SK-N-SH (cell line): ENCODE measurements at regions not wholly inside any gene's neighbourhood (a gene's known extent, or its start where the extent isn't known, plus 50 kb on each side); places are given as distances from the start of the nearest gene placed in this dataset.

Source experiments
- CTCF ChIA-PET: fragments of 300-600, 350-600 bp; formaldehyde crosslinking; extraction: SDS; loops from one replicate; lab custom pipeline; 2021; lab: Yijun Ruan, JAX
- POLR2A ChIA-PET: fragments of 350-600 bp; sonication (Branson Sonifier 250); formaldehyde crosslinking; extraction: SDS; loops from one replicate; lab custom pipeline; 2020; ENCODE audit warnings: antibody characterized with exemption, inconsistent platforms; lab: Yijun Ruan, JAX
- DNase-seq: peaks from one replicate; pipeline ENCODE4 v3.0.0; 2012
- H2AFZ ChIP-seq: fragments of 200-600 bp; sonication (generic); 2 replicates; pipeline ENCODE4 v1.8.1; 2016; ENCODE audit warnings: antibody characterized with exemption, mild to moderate bottlenecking, low read depth
- H3F3A ChIP-seq: fragments of 200-600 bp; sonication (generic); replicated peaks from 2 replicates; pipeline ENCODE3; 2016; ENCODE audit warnings: antibody characterized with exemption, mild to moderate bottlenecking; ENCODE audit not compliant: insufficient read depth
- H3K27ac ChIP-seq, 2 experiments: fragments of 200-500 bp in 1 of 2; fragments of 200-600 bp in 1 of 2; sonication (Bioruptor generic) in 1 of 2; sonication (generic), shearing (Covaris generic) in 1 of 2; 2 replicates each; pipeline versions ENCODE4 v1.5.1 to v1.6.1; 2014 to 2016; ENCODE audit warnings: low read depth in 2 of 2, inconsistent platforms in 1 of 2, low read length in 1 of 2, mild to moderate bottlenecking in 1 of 2, mixed read lengths in 1 of 2
- H3K27me3 ChIP-seq: fragments of 200-600 bp; sonication (generic), shearing (Covaris generic); 2 replicates; pipeline ENCODE4 v1.6.1; 2016; ENCODE audit warnings: mixed run types; ENCODE audit not compliant: insufficient read depth
- H3K36me3 ChIP-seq, 2 experiments: fragments of 200-500 bp in 1 of 2; fragments of 200-600 bp in 1 of 2; sonication (Bioruptor generic) in 1 of 2; sonication (generic) in 1 of 2; replicated peaks in 1 of 2; 2 replicates each; pipeline versions ENCODE3 to v1.5.1; 2014 to 2016; ENCODE audit warnings: low read length in 1 of 2, mild to moderate bottlenecking in 1 of 2; ENCODE audit not compliant: insufficient read depth in 2 of 2, control insufficient read depth in 1 of 2
- H3K4me1 ChIP-seq, 2 experiments: fragments of 200-500 bp in 1 of 2; fragments of 200-600 bp in 1 of 2; sonication (Bioruptor generic) in 1 of 2; sonication (generic), shearing (Covaris generic) in 1 of 2; 2 replicates each; pipeline versions ENCODE4 v1.5.1 to v1.6.1; 2014 to 2016; ENCODE audit warnings: low read depth in 1 of 2, low read length in 1 of 2, mixed run types in 1 of 2; ENCODE audit not compliant: insufficient read depth in 2 of 2, control insufficient read depth in 1 of 2
- H3K4me2 ChIP-seq: fragments of 200-600 bp; sonication (generic), shearing (Covaris generic); 2 replicates; pipeline ENCODE4 v1.6.1; 2017; ENCODE audit warnings: mixed run types
- H3K4me3 ChIP-seq, 2 experiments: fragments of 200-500 bp in 1 of 2; fragments of 200-600 bp in 1 of 2; sonication (Bioruptor generic) in 1 of 2; sonication (generic), shearing (Covaris generic) in 1 of 2; 2 replicates each; pipeline versions ENCODE4 v1.5.1 to v1.8.1; 2014 to 2016; ENCODE audit warnings: low read depth in 2 of 2, inconsistent platforms in 1 of 2, low read length in 1 of 2, mild to moderate bottlenecking in 1 of 2, mixed read lengths in 1 of 2, moderate library complexity in 1 of 2
- H3K79me2 ChIP-seq: fragments of 200-600 bp; sonication (generic); 2 replicates; pipeline ENCODE4 v1.8.1; 2017; ENCODE audit warnings: mild to moderate bottlenecking; ENCODE audit not compliant: insufficient read depth
- H3K9ac ChIP-seq: fragments of 200-600 bp; sonication (generic); 2 replicates; pipeline ENCODE4 v1.6.1; 2017; ENCODE audit warnings: mixed run types
- H3K9me2 ChIP-seq: fragments of 200-600 bp; sonication (generic); 2 replicates; pipeline ENCODE4 v1.6.1; 2017; ENCODE audit warnings: mixed run types
- H3K9me3 ChIP-seq: fragments of 200-600 bp; sonication (generic); 2 replicates; pipeline ENCODE4 v1.6.1; 2017; ENCODE audit warnings: mixed run types, mild to moderate bottlenecking, moderate library complexity
- H4K20me1 ChIP-seq: fragments of 200-600 bp; sonication (generic); 2 replicates; pipeline ENCODE4 v1.6.1; 2017; ENCODE audit warnings: mild to moderate bottlenecking, mixed run types; ENCODE audit not compliant: insufficient read depth
- FOXJ3 ChIP-seq: sonication (generic); formaldehyde crosslinking; IDR thresholded peaks from 2 replicates; pipeline ENCODE4 v1.5.1; 2020; ENCODE audit warnings: mild to moderate bottlenecking, missing genetic modification reagents
- POLR2AphosphoS5 ChIP-seq: IDR thresholded peaks from 2 replicates; pipeline ENCODE4 v1.6.1; 2012; ENCODE audit warnings: low read depth, low read length
- REST ChIP-seq: IDR thresholded peaks from 2 replicates; pipeline ENCODE4 v1.6.1; 2012; ENCODE audit warnings: mild to moderate bottlenecking, low read depth, low read length, moderate library complexity
- RFX5 ChIP-seq: IDR thresholded peaks from 2 replicates; pipeline ENCODE4 v1.6.1; 2012; ENCODE audit warnings: mild to moderate bottlenecking, improper control_type of control experiment, low read length
- RXRA ChIP-seq: IDR thresholded peaks from 2 replicates; pipeline ENCODE4 v1.4.0; 2012; ENCODE audit warnings: low read depth, mild to moderate bottlenecking, borderline replicate concordance
- USF1 ChIP-seq: IDR thresholded peaks from 2 replicates; pipeline ENCODE4 v1.4.0; 2012; ENCODE audit warnings: low read depth, borderline replicate concordance
- WGBS: methylation state at CpG from one replicate; pipeline ENCODE4 v1.1.6; 2017; ENCODE audit warnings: low lambda C conversion rate; 5-methylcytosine and 5-hydroxymethylcytosine counted together
- TF ChIP-seq, protein P1 (sequence below): fragments of 150-350 bp; IDR thresholded peaks from 2 replicates; pipeline ENCODE4 v1.6.1; 2016; ENCODE audit warnings: mild to moderate bottlenecking, low read depth, low read length

DNA sequence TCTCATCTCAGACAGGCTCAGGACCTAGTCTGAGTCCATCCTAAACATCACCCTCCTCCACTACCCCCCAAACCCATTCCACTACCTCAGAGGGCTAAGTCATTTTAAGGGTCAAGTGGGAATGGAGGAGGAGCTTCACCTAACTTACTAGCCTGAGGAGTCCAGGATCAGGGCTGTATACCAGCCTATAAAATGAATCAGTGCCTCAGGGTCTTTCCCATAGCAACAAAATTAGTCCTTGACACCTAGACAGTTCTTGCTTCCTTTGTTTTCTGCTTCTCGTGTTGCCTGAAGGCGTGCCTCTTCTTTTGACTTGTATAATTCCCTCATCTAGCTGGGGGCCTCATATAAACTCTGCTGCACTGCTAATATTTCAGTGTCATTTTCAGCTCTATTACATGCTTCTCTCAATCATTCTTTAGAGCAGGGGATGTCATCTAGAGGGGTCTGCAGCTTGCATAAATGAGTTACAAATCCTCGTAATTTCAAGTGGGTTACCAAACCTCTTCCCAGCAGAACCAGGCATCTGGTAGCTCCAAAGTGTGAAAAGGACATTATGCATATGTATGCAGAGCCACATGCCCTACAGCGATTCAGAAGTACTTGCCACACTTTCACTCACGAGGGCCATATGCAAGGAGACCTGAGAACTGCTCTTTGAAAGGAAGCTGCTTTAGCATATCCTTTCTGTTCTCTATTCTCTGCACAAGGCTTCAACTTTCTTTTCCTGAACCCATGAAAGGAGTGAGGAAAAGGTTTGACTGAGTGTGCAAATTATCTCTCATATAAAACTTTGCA is 311.7 kb upstream of the SEMA6D start (continued):
- no peak for TF ChIP-seq REST

- Histone ChIP-seq H3K9me2 (no peaks in the 10 kb centered on the region), H3K4me3 (no peak overlapping the region), H2AFZ (no peak overlapping the region), H3K27me3 (no peaks in the 10 kb centered on the region), H3F3A (no peaks in the 10 kb centered on the region), H3K9me3 (no peaks in the 10 kb centered on the region), H3K4me2 (no peak overlapping the region), H3K9ac (no peak overlapping the region), H4K20me1 (no peaks in the 10 kb centered on the region), H3K36me3 (no peaks in the 10 kb centered on the region), H3K4me1 (peaks cover 8 to 16% of the 10 kb centered on the region in 2 experiments; a peak in 3 of 4 replicates), H3K79me2 (no peaks in the 10 kb centered on the region), H3K27ac (no peak overlapping the region)
- no peak for TF ChIP-seq FOXJ3
- no peak for TF ChIP-seq RXRA
- TF ChIP-seq POLR2AphosphoS5: no peak
- TF ChIP-seq USF1: no peak
- TF ChIP-seq, protein P1, sequence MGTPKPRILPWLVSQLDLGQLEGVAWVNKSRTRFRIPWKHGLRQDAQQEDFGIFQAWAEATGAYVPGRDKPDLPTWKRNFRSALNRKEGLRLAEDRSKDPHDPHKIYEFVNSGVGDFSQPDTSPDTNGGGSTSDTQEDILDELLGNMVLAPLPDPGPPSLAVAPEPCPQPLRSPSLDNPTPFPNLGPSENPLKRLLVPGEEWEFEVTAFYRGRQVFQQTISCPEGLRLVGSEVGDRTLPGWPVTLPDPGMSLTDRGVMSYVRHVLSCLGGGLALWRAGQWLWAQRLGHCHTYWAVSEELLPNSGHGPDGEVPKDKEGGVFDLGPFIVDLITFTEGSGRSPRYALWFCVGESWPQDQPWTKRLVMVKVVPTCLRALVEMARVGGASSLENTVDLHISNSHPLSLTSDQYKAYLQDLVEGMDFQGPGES: no peak
- TF ChIP-seq REST: no peak
- no peak for TF ChIP-seq RFX5
- POLR2A ChIA-PET: no interaction called here
- 59% methylated on average over 3 of the region's 5 CpGs for whole genome bisulfite sequencing
- no peak for DNase-seq
- CTCF ChIA-PET: interaction anchor here (3.1 kb wide), 1 partner anchor 212 kb away, joined by 12 read pairs; no protein-coding TSS in a partner anchor
Measured at GRCh38 chr15:47407692-47408091, 309.6 kb upstream of the SEMA6D start.
